SK-N-SH treated with all-trans-retinoic acid at 6 μM for 48 hours (cell line): ENCODE measurements at regions not wholly inside any gene's neighbourhood (a gene's known extent, or its start where the extent isn't known, plus 50 kb on each side); places are given as distances from the start of the nearest gene placed in this dataset.

Source experiments
- ATAC-seq: fragments of 200-7000 bp; cut with Tn5 transposase; 3 replicates; pipeline ENCODE4 v1.9.1; 2020; ENCODE audit warnings: mild to moderate bottlenecking, moderate library complexity
- BACH2 ChIP-seq: fragments of 250-450 bp; sonication (Bioruptor Pico); IDR thresholded peaks from 2 replicates; pipeline ENCODE4 v1.9.0; 2021; ENCODE audit warnings: mild to moderate bottlenecking, borderline replicate concordance
- CREB5 ChIP-seq: fragments of 250-450 bp; sonication (Bioruptor Pico); IDR thresholded peaks from 2 replicates; pipeline ENCODE4 v1.5.1; 2020; ENCODE audit warnings: low read depth, mild to moderate bottlenecking, moderate library complexity
- CSDC2 ChIP-seq: fragments of 250-450 bp; sonication (Bioruptor Pico); IDR thresholded peaks from 2 replicates; pipeline ENCODE4 v1.5.0; 2020; ENCODE audit warnings: mild to moderate bottlenecking, moderate library complexity
- CSRNP3 ChIP-seq: fragments of 250-450 bp; sonication (Bioruptor Pico); IDR thresholded peaks from 2 replicates; pipeline ENCODE4 v1.5.1; 2021; ENCODE audit warnings: mild to moderate bottlenecking, moderate library complexity
- ESRRG ChIP-seq: fragments of 250-450 bp; sonication (Bioruptor Pico); IDR thresholded peaks from 2 replicates; pipeline ENCODE4 v1.6.1; 2021; ENCODE audit warnings: mild to moderate bottlenecking
- GLIS3 ChIP-seq: fragments of 250-450 bp; sonication (Bioruptor Pico); IDR thresholded peaks from 2 replicates; pipeline ENCODE4 v1.5.0; 2020; ENCODE audit warnings: mild to moderate bottlenecking, moderate library complexity
- ISL1 ChIP-seq: fragments of 250-450 bp; sonication (Bioruptor Pico); IDR thresholded peaks from 2 replicates; pipeline ENCODE4 v2.1.2; 2022; ENCODE audit warnings: mild to moderate bottlenecking, moderate library complexity
- OSR1 ChIP-seq: fragments of 250-450 bp; sonication (Bioruptor Pico); IDR thresholded peaks from 2 replicates; pipeline ENCODE4 v1.8.0; 2022; ENCODE audit warnings: moderate library complexity, mild to moderate bottlenecking, inconsistent platforms
- PATZ1 ChIP-seq: fragments of 250-450 bp; sonication (Bioruptor Pico); IDR thresholded peaks from 2 replicates; pipeline ENCODE4 v1.8.0; 2020; ENCODE audit warnings: mild to moderate bottlenecking, moderate library complexity, borderline replicate concordance
- POU6F1 ChIP-seq: fragments of 250-450 bp; sonication (Bioruptor Pico); IDR thresholded peaks from 2 replicates; pipeline ENCODE4 v1.8.0; 2021; ENCODE audit warnings: low read depth, mild to moderate bottlenecking, moderate library complexity, borderline replicate concordance
- RARB ChIP-seq: fragments of 250-450 bp; sonication (Bioruptor Pico); IDR thresholded peaks from 2 replicates; pipeline ENCODE4 v1.8.0; 2021; ENCODE audit warnings: mild to moderate bottlenecking, moderate library complexity
- SNAI2 ChIP-seq: fragments of 250-450 bp; sonication (Bioruptor Pico); IDR thresholded peaks from 2 replicates; pipeline ENCODE4 v1.5.0; 2020; ENCODE audit warnings: mild to moderate bottlenecking, moderate library complexity
- TCF4 ChIP-seq: fragments of 250-450 bp; sonication (Bioruptor Pico); IDR thresholded peaks from 2 replicates; pipeline ENCODE4 v1.8.0; 2021; ENCODE audit warnings: mild to moderate bottlenecking, moderate library complexity, borderline replicate concordance
- TOX ChIP-seq: fragments of 250-450 bp; sonication (Bioruptor Pico); IDR thresholded peaks from 2 replicates; pipeline ENCODE4 v1.8.0; 2021; ENCODE audit warnings: mild to moderate bottlenecking, moderate library complexity, borderline replicate concordance
- ZC3H10 ChIP-seq: fragments of 250-450 bp; sonication (Bioruptor Pico); IDR thresholded peaks from 2 replicates; pipeline ENCODE4 v1.5.1; 2021; ENCODE audit warnings: mild to moderate bottlenecking, moderate library complexity
- ZFP30 ChIP-seq: fragments of 450-650 bp; formaldehyde crosslinking; IDR thresholded peaks from 2 replicates; pipeline ENCODE4 v1.5.0; 2022; ENCODE audit warnings: mild to moderate bottlenecking, moderate library complexity
- ZNF70 ChIP-seq: fragments of 450-650 bp; formaldehyde crosslinking; IDR thresholded peaks from 2 replicates; pipeline ENCODE4 v1.5.0; 2020; ENCODE audit warnings: mild to moderate bottlenecking, moderate library complexity
- ZNF8 ChIP-seq: fragments of 450-650 bp; formaldehyde crosslinking; IDR thresholded peaks from 2 replicates; pipeline ENCODE4 v1.5.0; 2020; ENCODE audit warnings: mild to moderate bottlenecking, moderate library complexity

- no peak for ATAC-seq
- TF ChIP-seq ZC3H10 (CRISPR knock-in tag) (no peak), OSR1 (no peak), PATZ1 (CRISPR knock-in tag) (no peak), ZNF70 (CRISPR knock-in tag) (no peak), POU6F1 (CRISPR knock-in tag) (no peak), ZFP30 (CRISPR knock-in tag) (no peak), CSDC2 (CRISPR knock-in tag) (no peak), CREB5 (CRISPR knock-in tag) (no peak), ISL1 (CRISPR knock-in tag) (no peak), SNAI2 (CRISPR knock-in tag) (no peak), ZNF8 (CRISPR knock-in tag) (no peak), RARB (no peak), BACH2 (CRISPR knock-in tag) (no peak), TOX (CRISPR knock-in tag) (no peak), CSRNP3 (CRISPR knock-in tag) (no peak)
Measured at GRCh38 chr12:25004447-25004846, 55.5 kb upstream of the BCAT1 start.

- no peak for TF ChIP-seq ESRRG (CRISPR knock-in tag)
- no peak for TF ChIP-seq TCF4 (CRISPR knock-in tag)
- TF ChIP-seq ZC3H10 (CRISPR knock-in tag) = no peak
- no peak for TF ChIP-seq ISL1 (CRISPR knock-in tag)
- no peak for TF ChIP-seq TOX (CRISPR knock-in tag)
- no peak for TF ChIP-seq ZFP30 (CRISPR knock-in tag)
- TF ChIP-seq GLIS3 = no peak
- no peak for TF ChIP-seq CREB5 (CRISPR knock-in tag)
- TF ChIP-seq PATZ1 (CRISPR knock-in tag) = no peak
- ATAC-seq = no peak
Measured at GRCh38 chr12:25001311-25001710, 52.4 kb upstream of the BCAT1 start.
